ENCODE measurements at regions not wholly inside any gene's neighbourhood (a gene's known extent, or its start where the extent isn't known, plus 50 kb on each side); places are given as distances from the start of the nearest gene placed in this dataset.

- in situ Hi-C loops (cut with HindIII; ENCODE audit: extremely low pct_ligation_motif_present, low pct_unique_long_range_greater_than_20kb), result no loop called here
- TF ChIP-seq ZNF562 (CRISPR knock-in tag; IDR thresholded peaks at IDR 0.05; ENCODE audit: borderline replicate concordance) (no peak), ZMYM4 (CRISPR knock-in tag; IDR thresholded peaks at IDR 0.05) (peak; percentile 50; the same call in 1 of the 2 replicates), TFDP1 (CRISPR knock-in tag; IDR thresholded peaks at IDR 0.05; ENCODE audit: borderline replicate concordance) (no peak), PAWR (CRISPR knock-in tag; IDR thresholded peaks at IDR 0.05; ENCODE audit: borderline replicate concordance) (no peak), GTF3A (CRISPR knock-in tag; conservative IDR thresholded peaks at IDR 0.05) (no peak), KDM3A (CRISPR knock-in tag; IDR thresholded peaks at IDR 0.05; ENCODE audit: low read depth) (0 out of 2 replicates have a peak, but pooled peaks have one; percentile 60), SSRP1 (CRISPR knock-in tag; IDR thresholded peaks at IDR 0.05) (no peak), ZNF652 (CRISPR knock-in tag; IDR thresholded peaks at IDR 0.05; ENCODE audit: borderline replicate concordance, low read depth) (no peak), ZBTB33 (CRISPR knock-in tag; IDR thresholded peaks at IDR 0.05) (no peak), RAD21 (CRISPR knock-in tag; IDR thresholded peaks at IDR 0.05) (no peak), HBP1 (CRISPR knock-in tag; IDR thresholded peaks at IDR 0.05; ENCODE audit: low read depth) (no peak), MTF2 (CRISPR knock-in tag; IDR thresholded peaks at IDR 0.05; ENCODE audit: borderline replicate concordance) (no peak), TBL1XR1 (IDR thresholded peaks at IDR 0.05; ENCODE audit: borderline replicate concordance, low read length, partially characterized antibody) (peak; percentile 44), ZNF703 (CRISPR knock-in tag; IDR thresholded peaks at IDR 0.05; ENCODE audit: borderline replicate concordance) (no peak), ELF1 (CRISPR knock-in tag; IDR thresholded peaks at IDR 0.05) (no peak), RARG (CRISPR knock-in tag; IDR thresholded peaks at IDR 0.05; ENCODE audit: low read depth) (no peak), ZNF800 (CRISPR knock-in tag; IDR thresholded peaks at IDR 0.05) (no peak), SNAPC2 (CRISPR knock-in tag; IDR thresholded peaks at IDR 0.05) (no peak)
Measured at GRCh38 chr11:69567951-69568808, 72.8 kb upstream of the CCND1 start.

More at GRCh38 chr11:69567951-69568808, 72.8 kb upstream of the CCND1 start:
- intact Hi-C loops (cut with micrococcal nuclease; ENCODE audit: unreplicated experiment), result no loop called here
- no TSS peak for BruUV-seq (replicated peaks)
- DNase-seq (ENCODE audit: low spot score), result peak; percentile 98
- 9% methylated on average over 7 of the region's 18 CpGs for whole genome bisulfite sequencing (ENCODE audit: low lambda C conversion rate)
- Histone ChIP-seq H2AFZ (ENCODE audit: low read length) (no peak overlapping the region), H3K4me2 (ENCODE audit: low read depth, low read length) (peak overlapping the region; percentile 69), H3K27ac (ENCODE audit: extremely low read length, insufficient read depth, low read length) (peak overlapping the region; percentile 82), H3K27me3 (ENCODE audit: control insufficient read depth in 1 of 2, insufficient read depth in 2 of 2, low read length in 2 of 2) (no peaks in the 10 kb centered on the region), H3K9me3 (ENCODE audit: low read length) (no peaks in the 10 kb centered on the region), H3K9ac (ENCODE audit: insufficient read depth, low read depth, low read length) (peak overlapping the region; percentile 63), H3K79me2 (ENCODE audit: insufficient read depth, low read length) (no peaks in the 10 kb centered on the region), H3K4me1 (ENCODE audit: insufficient read depth, low read length) (peaks cover 53% of the 10 kb centered on the region), H4K20me1 (ENCODE audit: insufficient read depth, low read length) (no peaks in the 10 kb centered on the region), H3K36me3 (replicated peaks in 1 of 2; ENCODE audit: control insufficient read depth in 1 of 2, insufficient read depth in 2 of 2, low read length in 2 of 2) (no peaks in the 10 kb centered on the region), H3K4me3 (replicated peaks in 1 of 3; ENCODE audit: insufficient read depth in 1 of 3, low read depth in 2 of 3, low read length in 3 of 3) (peak overlapping the region in 1 of 3 experiments; percentile 34; a peak in 2 of 6 replicates)
- ATAC-seq, result peak; percentile 94
- FAIRE-seq, result peak; percentile 83
- ChIA-PET CTCF (ENCODE audit: low intra/inter-chr PET ratio, low total read pairs) (no interaction called here), POLR2A (interaction anchor here (0.7 kb wide), 1 partner anchor 76 kb away, joined by 3 read pairs; no protein-coding TSS in a partner anchor)
